ENCODE measurements at regions not wholly inside any gene's neighbourhood (a gene's known extent, or its start where the extent isn't known, plus 50 kb on each side); places are given as distances from the start of the nearest gene placed in this dataset.

GRCh38 chr4:53649357-53649756 lies 58.1 kb upstream of the LNX1 start:
- no peaks in the 10 kb centered on the region for H3K36me3 ChIP-seq
- in situ Hi-C loops (cut with MboI; ENCODE audit: low sequenced_read_pairs in 4 of 4) = no loop called here
- DNase-seq = no peak
- H3K9me3 ChIP-seq = no peaks in the 10 kb centered on the region
- H3K27ac ChIP-seq = peak overlapping the region in 3 of 4 donors; percentile 53 to 74 (median 58)
- no peaks in the 10 kb centered on the region for H3K27me3 ChIP-seq
- H3K4me3 ChIP-seq = peak overlapping the region in 2 of 4 donors; percentile 34 to 46
- no peak for TF ChIP-seq POLR2A (IDR thresholded peaks at IDR 0.05)
- no peak for TF ChIP-seq CTCF (IDR thresholded peaks at IDR 0.05 in 4 of 5, conservative IDR thresholded peaks at IDR 0.05 in 1 of 5)
- H3K4me1 ChIP-seq = peaks cover 0 to 15% of the 10 kb centered on the region in 2 donors
- ATAC-seq = no peak
- intact Hi-C loops (cut with DNase I; ENCODE audit: low total_unique reads) = no loop called here

DNA sequence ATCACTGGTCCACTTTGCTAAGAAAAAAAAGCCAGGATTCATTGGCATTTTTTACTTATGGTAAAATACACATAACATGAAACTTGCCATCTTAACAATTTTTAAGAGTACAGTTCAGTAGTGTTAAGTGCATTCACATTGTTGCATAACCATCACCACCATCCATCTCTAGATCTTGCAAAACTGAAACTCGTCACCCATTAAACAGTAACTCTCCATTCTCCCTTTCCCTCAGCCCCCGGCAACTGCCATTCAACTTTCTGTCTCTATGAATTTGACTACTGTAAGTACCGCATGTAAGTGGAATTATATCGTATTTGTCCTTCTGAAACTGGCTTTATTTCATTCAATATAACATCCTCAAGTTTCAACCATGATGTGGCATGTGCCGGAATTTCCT lies 56.3 kb upstream of the LNX1 start:
- intact Hi-C loops (cut with DNase I; ENCODE audit: low total_unique reads) (no loop called here), in situ Hi-C loops (cut with MboI; ENCODE audit: low sequenced_read_pairs in 4 of 4) (no loop called here)
- no peaks in the 10 kb centered on the region for H3K27me3 ChIP-seq
- DNase-seq (no peak), ATAC-seq (no peak)
- no peaks in the 10 kb centered on the region for H3K36me3 ChIP-seq
- no peak for TF ChIP-seq CTCF (IDR thresholded peaks at IDR 0.05 in 4 of 5, conservative IDR thresholded peaks at IDR 0.05 in 1 of 5)
- TF ChIP-seq POLR2A (IDR thresholded peaks at IDR 0.05) = no peak
- no peak overlapping the region for H3K4me3 ChIP-seq
- H3K27ac ChIP-seq = peak overlapping the region in 1 of 4 donors; percentile 20
- H3K4me1 ChIP-seq = no peaks in the 10 kb centered on the region
- H3K9me3 ChIP-seq = no peaks in the 10 kb centered on the region

- H3K27me3 ChIP-seq = no peaks in the 10 kb centered on the region
- in situ Hi-C loops (cut with MboI; ENCODE audit: low sequenced_read_pairs in 4 of 4) = no loop called here
- H3K27ac ChIP-seq = peak overlapping the region in 1 of 4 donors; percentile 54
- H3K36me3 ChIP-seq = no peaks in the 10 kb centered on the region
- ATAC-seq (no peak), DNase-seq (no peak)
- TF ChIP-seq CTCF (IDR thresholded peaks at IDR 0.05 in 4 of 5, conservative IDR thresholded peaks at IDR 0.05 in 1 of 5) (no peak), POLR2A (IDR thresholded peaks at IDR 0.05) (no peak)
- H3K9me3 ChIP-seq = no peaks in the 10 kb centered on the region
- no peak overlapping the region for H3K4me3 ChIP-seq
- no peaks in the 10 kb centered on the region for H3K4me1 ChIP-seq
- intact Hi-C loops (cut with DNase I; ENCODE audit: low total_unique reads) = no loop called here
Observed at GRCh38 chr4:53646795-53647194, 55.5 kb upstream of the LNX1 start.

GRCh38 chr4:53645108-53645507 lies 53.8 kb upstream of the LNX1 start:
- intact Hi-C loops (cut with DNase I; ENCODE audit: low total_unique reads) (no loop called here), in situ Hi-C loops (cut with MboI; ENCODE audit: low sequenced_read_pairs in 4 of 4) (no loop called here)
- no peaks in the 10 kb centered on the region for H3K9me3 ChIP-seq
- H3K36me3 ChIP-seq = no peaks in the 10 kb centered on the region
- H3K4me3 ChIP-seq = no peak overlapping the region
- ATAC-seq = no peak
- H3K27me3 ChIP-seq = no peaks in the 10 kb centered on the region
- H3K27ac ChIP-seq = peak overlapping the region in 2 of 4 donors; percentile 28 to 35
- TF ChIP-seq CTCF (IDR thresholded peaks at IDR 0.05 in 4 of 5, conservative IDR thresholded peaks at IDR 0.05 in 1 of 5) (no peak), POLR2A (IDR thresholded peaks at IDR 0.05) (no peak)
- no peaks in the 10 kb centered on the region for H3K4me1 ChIP-seq
- DNase-seq = no peak

DNA sequence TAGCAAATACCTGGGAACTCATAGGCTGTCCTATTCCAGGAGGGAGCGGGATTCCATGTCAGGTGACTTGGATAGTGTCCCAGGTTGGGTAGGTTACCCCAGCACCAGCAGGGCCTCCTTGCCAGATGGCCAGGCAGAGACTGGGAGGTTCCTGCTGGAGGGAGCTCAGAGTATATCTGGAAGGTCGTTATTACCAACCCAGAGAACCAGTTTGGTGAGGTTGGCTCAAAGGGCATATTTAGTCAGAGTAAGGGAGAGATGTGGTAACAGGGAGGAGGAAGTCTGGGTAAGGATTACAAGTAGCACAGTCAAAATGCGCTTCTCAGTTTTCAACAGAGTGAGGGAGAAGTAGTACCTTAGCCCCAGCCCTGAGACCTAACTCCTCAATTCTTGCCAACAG lies 53.3 kb upstream of the LNX1 start:
- no peaks in the 10 kb centered on the region for H3K27me3 ChIP-seq
- DNase-seq (no peak), ATAC-seq (no peak)
- H3K36me3 ChIP-seq = no peaks in the 10 kb centered on the region
- no peaks in the 10 kb centered on the region for H3K9me3 ChIP-seq
- in situ Hi-C loops (cut with MboI; ENCODE audit: low sequenced_read_pairs in 4 of 4) = no loop called here
- intact Hi-C loops (cut with DNase I; ENCODE audit: low total_unique reads) = no loop called here
- peak overlapping the region in 2 of 4 donors; percentile 13 to 28 for H3K27ac ChIP-seq
- H3K4me3 ChIP-seq = no peak overlapping the region
- no peak for TF ChIP-seq CTCF (IDR thresholded peaks at IDR 0.05 in 4 of 5, conservative IDR thresholded peaks at IDR 0.05 in 1 of 5)
- TF ChIP-seq POLR2A (IDR thresholded peaks at IDR 0.05) = no peak
- H3K4me1 ChIP-seq = no peaks in the 10 kb centered on the region

Data from gastrocnemius medialis (tissue), 4 donors.